NCI-H2081 (cell line): ENCODE measurements at regions not wholly inside any gene's neighbourhood (a gene's known extent, or its start where the extent isn't known, plus 50 kb on each side); places are given as distances from the start of the nearest gene placed in this dataset.

Source experiments
- DNase-seq, 2 experiments: peaks; one replicate each; lab custom pipeline; 2025; lab: John Stamatoyannopoulos, UW

GRCh38 chr5:135204151-135204600 is 170.1 kb upstream of the PITX1 start:
- peak; percentile 6 to 10 for DNase-seq

DNA sequence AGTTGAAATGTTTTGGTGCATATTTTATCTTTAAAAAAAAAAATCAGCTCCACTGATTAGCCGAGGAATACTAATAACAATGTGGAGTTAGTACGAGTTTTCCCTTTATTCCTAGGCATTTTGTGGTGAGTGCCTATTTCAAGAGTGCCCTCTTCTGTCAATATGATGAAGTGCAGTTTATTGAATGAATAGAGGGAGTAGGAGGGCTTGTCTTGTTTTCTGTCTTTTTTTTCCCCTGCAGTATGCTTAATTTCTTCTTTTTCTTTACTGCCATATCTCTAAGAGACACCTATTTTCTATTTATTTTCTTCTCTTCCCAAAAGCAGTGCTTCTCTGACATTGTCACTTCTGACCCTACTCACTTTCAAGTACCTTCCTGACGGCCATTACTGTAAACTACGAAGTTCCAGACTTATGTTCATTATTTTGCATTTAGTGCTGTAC is 169.6 kb upstream of the PITX1 start:
- peak in 1 of 2 experiments; percentile 5 for DNase-seq

DNA sequence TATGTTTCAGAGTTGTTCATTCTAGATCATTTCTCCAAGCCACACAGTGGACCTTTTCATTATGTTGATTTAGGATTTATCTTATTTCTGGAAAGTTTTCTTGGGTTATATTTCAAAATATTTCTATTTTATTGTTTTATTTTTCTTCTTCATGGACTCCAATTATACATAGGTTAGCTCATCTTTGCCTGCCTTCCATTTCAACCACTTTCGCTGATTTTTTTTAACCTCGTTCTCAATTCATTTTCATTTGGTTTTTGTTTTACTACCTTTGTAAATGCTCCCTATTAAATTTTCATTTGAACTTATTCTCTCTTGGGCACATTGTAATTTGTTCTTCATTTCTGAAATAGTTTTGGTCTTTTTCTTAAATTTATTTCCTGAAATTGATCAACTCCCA is 169.0 kb upstream of the PITX1 start:
- DNase-seq = no peak

- no peak for DNase-seq
Observed at GRCh38 chr5:135199919-135200318, 165.9 kb upstream of the PITX1 start.

- no peak for DNase-seq
Observed at GRCh38 chr5:135196483-135196882, 162.5 kb upstream of the PITX1 start.

DNA sequence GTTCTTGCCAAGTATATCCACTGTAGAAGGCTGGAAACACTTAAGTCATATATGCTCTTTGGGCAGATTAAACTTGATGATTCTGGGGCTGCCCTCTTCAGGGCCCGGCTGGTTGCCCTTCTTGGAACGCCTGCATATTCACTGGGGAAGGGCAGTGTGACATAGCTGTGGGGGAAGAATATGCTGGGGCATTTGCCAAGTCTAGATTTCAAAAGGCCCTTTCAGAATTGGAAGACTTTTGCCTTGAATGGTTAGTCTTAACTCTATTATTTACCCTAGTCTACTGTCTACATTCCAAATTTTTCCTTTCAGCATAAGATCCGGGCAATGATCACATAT is 161.2 kb upstream of the PITX1 start:
- DNase-seq = no peak

DNA sequence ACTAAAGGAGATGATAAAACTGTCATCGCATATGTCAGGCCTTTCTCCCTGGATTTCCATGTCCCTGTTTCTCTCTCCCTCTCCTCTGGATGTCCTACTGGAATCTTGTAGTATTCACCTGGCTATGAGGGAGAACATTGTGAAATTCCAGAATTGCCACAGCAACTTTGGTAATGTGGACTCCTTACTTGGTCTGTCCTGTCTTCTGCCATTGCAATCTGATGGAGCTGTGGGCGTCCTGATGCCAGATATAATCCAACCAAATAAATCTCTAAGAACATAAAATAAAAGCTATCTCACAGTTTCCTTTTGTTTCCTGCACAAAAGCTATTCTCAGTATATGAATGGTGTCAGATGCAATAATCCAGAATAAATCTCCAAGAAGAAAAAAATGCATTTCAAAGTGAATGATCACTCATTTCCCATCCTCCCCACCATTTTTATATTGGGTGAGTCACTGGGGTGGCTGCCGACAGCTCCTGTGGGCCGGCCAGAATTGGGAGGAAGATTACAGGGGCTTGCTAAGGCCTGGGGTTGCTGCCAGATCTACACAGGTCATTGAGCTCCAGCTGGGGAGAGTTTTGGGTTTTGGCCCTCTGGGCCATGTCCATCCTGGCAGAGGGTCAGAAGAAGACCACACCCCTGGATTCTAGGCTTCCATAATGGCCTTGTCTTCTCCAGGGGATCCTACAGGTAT is 160.7 kb upstream of the PITX1 start:
- no peak for DNase-seq

GRCh38 chr5:135194126-135194488 is 160.1 kb upstream of the PITX1 start:
- no peak for DNase-seq

DNA sequence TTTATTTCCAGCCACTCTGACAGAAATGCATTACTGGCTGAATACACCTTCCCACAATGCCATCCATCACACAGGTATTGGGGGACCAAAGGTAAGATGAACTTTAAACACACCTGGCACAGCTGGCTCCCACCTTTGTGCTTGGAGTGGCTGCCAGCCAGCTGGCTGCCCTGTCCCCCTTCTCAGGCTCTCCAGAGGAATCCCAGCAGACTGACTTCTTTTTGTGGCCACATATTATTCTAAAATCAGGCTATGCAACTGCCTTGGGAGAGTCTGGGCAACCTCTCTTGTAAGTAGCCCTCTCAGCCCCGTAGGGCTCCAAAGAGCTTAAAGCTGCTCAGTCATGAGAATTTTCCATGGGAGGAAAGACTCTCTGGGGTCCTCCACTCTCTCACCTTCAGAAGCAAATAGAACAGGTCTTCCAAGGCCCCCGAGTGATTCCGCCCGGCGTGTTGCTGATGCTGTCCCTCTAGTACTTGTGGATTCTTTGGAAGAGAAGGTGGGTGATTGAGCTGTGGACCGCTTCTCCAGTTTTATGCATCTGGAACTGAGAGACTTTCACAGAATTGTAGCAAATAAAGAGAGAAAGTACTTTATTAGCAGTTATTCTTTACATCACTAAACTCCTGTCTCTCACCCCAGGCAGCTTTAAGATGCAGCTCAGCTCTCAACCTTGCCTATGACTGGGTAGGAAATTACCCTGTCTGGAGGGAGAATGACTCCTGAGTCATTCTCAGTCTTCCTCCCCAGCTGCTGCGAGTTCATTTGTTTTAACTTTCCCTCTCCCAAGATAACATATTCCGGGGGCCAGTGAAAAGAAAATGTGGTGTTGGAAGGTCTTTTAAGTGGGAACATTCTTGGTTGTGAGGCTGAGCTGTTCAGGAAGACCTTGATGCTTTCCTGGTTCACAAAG is 159.4 kb upstream of the PITX1 start:
- no peak for DNase-seq

GRCh38 chr5:135192351-135192750 is 158.3 kb upstream of the PITX1 start:
- DNase-seq = no peak

- peak; percentile 65 to 72 for DNase-seq
Observed at GRCh38 chr5:135191084-135191826, 157.2 kb upstream of the PITX1 start.

DNA sequence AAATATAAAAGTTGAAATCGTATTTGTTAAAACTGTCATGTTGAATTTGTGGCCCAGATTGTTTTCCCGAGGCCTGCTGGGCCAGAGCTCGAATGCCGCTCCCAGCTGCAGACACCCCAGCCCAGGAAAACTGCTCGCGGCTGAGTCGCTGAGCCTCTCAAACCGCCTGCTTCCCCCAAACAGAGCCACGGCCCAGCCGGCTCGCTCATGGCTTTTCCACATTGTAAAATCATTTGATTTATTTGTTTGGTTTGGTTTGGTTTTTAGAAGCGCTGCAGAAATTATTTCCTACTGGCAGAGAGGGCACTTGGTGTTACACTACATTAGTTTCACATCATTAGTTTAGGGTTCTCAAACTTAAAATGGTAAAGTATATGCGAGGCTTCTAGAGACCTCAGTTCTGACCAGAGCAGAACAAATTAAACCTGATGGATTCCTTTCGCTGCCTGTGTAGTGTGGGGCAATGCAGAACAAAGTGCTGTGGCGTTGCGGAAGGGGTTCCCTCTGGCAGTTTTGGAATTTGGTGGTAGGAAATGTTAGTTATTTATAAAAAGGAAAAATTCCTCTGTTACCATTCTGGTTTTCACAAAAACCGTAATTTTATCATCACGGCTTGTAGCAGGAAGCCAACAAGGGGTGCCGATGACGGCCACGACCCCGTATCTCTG is 156.5 kb upstream of the PITX1 start:
- DNase-seq = no peak

GRCh38 chr5:135189024-135189423 is 155.0 kb upstream of the PITX1 start:
- DNase-seq = no peak

DNA sequence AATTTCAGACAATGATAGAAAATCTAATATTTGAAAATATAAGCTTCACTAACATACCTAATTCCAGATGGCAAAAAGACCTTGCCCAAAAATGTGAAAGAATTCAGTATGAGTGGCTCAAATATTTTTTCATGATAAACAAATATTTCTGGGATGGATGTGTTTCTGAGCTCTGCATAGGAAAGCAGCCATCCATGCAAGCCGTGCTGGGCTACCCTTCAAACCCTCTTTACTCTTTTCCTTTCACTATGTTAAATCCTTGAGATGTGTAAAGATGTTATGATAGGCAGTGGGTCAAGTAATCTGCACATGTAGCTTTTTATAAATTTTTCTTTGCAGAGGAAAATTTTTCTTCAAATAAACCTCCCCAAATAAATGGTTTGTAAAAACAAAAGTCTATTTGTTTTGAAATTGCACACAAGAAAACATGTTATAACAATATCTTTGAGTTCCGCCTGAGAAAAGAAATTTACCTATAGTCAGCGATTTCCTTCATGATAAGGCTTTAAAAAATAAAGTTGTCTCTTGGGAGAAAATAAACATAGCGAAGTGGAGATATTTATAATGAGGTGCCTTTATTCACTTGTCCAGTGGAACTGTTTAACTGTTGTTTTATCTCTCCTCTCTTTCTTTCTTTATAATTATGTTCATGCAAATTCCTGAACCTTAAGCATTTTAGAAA is 154.3 kb upstream of the PITX1 start:
- no peak for DNase-seq

DNA sequence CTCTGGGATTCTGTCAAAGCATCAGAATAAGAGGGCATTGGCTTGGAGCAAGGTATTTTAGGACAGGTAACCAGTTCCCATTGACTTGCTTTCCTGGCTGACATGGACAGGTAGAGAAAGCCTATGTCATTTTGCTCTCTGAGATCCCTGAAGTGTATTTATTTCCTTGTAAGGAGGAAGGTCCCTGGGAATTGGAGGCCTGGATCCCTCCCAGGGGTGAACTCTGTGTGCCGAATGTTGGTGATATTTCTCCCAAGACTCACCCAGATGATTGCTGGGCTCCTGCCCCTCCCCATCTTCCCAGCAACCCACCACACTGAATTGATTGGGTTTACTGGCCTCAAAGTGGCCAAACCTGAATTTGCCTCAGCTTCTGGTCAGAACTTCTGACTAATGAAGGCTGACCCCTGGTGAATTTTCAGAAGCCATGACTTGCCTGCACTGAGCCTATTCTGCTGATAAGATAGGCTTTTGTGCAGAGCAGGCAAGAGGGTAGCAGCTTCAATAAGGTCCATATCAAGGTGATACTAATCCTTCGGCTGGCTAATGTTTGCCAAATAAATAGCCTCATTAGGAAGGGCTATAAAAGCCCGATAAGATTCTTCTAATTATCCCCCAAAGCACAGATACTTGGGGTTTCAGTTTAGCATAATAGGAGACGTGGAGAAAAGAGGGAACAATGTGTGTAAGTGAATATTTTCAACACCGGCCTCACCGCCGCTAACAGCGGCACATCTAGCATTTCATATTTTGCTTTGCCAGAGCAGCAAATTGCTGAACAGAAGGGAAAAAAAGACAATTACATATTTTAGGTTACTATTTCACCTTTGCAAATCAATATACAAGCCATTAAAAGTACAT is 152.9 kb upstream of the PITX1 start:
- DNase-seq = no peak

DNA sequence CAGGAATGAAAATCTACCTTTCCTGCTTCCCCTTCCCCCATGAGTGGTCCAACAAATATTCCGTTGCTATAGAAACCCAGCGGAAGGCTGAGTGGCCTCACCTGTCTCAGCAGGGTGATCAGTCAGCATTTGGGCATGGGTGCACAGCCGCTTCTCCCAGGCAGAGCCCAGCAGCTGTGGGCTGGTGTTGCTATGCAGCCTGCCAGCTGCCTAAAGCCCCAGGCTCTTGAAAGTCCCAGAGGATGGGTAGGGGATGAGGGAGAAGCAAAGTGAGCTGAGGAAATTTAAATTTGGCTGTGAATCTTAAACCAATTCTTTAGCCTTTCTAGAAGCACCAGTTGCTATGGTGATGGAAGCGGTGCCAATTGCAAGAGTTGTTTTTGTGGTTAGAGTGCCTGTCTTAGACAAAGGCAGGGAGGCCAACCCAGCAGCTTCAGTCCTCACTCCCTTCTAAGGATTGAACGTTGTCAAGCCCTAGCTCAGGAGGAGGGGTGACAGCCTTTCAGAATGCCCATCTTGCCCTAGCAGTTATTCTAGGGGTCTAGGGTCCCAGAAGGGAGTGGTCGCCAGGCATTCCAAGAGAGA is 151.5 kb upstream of the PITX1 start:
- DNase-seq = peak in 1 of 2 experiments; percentile 20

DNA sequence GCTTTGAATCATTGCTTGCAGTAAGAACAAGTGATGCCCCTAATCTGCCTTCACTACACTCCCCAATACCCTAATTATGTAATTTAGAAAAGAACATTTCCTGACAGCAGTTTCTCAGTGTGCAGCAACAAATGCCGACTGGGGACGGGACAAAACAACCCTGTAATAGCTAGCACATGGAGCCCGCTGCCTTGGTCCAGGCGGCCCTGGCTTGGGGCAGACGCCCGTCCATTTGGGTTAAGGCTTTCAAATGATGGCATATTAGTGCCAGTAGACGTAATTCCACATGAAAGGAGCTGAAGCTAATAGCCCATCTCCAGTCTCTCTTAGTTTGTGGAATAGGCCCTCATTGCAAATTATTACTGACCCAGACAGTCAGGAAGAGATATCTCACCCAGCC is 150.6 kb upstream of the PITX1 start:
- no peak for DNase-seq

DNA sequence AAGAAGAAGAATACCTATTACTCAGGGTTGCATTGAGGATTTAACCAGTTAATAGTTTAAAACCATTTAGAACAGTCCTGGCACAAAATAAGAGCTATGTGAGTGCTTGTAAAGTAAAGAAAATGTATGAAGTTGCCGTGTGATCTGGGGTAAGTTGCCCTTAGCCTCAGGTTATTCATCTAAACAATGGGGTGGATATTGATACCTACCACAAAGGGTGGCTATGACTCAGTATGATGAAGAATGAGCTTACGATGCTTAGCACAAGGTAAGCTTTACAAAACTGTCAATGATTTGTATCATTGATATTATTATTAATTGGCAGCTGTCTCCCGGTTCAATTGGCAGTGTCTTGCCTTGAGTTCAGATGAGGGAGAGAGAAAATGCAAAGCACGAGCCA is 149.4 kb upstream of the PITX1 start:
- DNase-seq = no peak

GRCh38 chr5:135182675-135183074 is 148.6 kb upstream of the PITX1 start:
- no peak for DNase-seq

DNA sequence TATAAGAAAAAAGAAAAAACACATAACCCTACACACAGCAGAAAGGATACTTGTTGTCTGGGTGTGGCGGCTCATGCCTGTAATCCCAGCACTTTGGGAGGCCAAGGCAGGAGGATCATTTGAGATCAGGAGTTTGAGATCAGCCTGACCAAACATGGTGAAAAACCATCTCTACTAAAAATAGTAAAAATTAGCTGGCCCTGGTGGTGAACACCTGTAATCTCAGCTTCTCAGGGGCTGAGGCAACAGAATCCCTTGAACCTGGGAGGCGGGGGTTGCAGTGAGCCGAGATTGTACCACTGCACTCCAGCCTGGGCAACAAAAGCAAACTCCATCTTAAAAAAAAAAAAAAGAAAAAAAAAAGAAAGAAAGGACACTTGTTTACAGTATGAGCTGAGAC is 147.6 kb upstream of the PITX1 start:
- DNase-seq = no peak
